ENCODE measurements at regions not wholly inside any gene's neighbourhood (a gene's known extent, or its start where the extent isn't known, plus 50 kb on each side); places are given as distances from the start of the nearest gene placed in this dataset.

GRCh38 chr5:5721881-5722280, 299.4 kb downstream of the ICE1 start:
- TF ChIP-seq, protein P1, sequence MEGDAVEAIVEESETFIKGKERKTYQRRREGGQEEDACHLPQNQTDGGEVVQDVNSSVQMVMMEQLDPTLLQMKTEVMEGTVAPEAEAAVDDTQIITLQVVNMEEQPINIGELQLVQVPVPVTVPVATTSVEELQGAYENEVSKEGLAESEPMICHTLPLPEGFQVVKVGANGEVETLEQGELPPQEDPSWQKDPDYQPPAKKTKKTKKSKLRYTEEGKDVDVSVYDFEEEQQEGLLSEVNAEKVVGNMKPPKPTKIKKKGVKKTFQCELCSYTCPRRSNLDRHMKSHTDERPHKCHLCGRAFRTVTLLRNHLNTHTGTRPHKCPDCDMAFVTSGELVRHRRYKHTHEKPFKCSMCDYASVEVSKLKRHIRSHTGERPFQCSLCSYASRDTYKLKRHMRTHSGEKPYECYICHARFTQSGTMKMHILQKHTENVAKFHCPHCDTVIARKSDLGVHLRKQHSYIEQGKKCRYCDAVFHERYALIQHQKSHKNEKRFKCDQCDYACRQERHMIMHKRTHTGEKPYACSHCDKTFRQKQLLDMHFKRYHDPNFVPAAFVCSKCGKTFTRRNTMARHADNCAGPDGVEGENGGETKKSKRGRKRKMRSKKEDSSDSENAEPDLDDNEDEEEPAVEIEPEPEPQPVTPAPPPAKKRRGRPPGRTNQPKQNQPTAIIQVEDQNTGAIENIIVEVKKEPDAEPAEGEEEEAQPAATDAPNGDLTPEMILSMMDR (conservative IDR thresholded peaks at IDR 0.05; ENCODE audit: low read depth, low read length): no peak
- TF ChIP-seq EZH2 (IDR thresholded peaks at IDR 0.05; ENCODE audit: low read length, unreplicated experiment) (no peak), EZH2phosphoT487 (IDR thresholded peaks at IDR 0.05; ENCODE audit: borderline replicate concordance, low read length) (no peak)

Measured in PC-3 (cell line).